H1 (cell line): ENCODE measurements at regions not wholly inside any gene's neighbourhood (a gene's known extent, or its start where the extent isn't known, plus 50 kb on each side); places are given as distances from the start of the nearest gene placed in this dataset.

ENCODE experiments used
- CTCF ChIA-PET: fragments of 300-600 bp; sonication (Branson Sonifier 250); formaldehyde crosslinking; loops from one replicate; lab custom pipeline; 2021; ENCODE audit not compliant: partially characterized antibody; lab: Charles Lee
- POLR2A ChIA-PET: fragments of 300-600 bp; sonication (Branson Sonifier 250); formaldehyde crosslinking; loops from one replicate; lab custom pipeline; 2021; ENCODE audit warnings: inconsistent platforms; ENCODE audit not compliant: partially characterized antibody; lab: Charles Lee
- DNase-seq, 2 experiments: peaks; one replicate each; pipeline versions ENCODE4 v3.0.0 to v3.0.0-alpha.2; 2010 to 2022; ENCODE audit warnings: low spot score in 2 of 2, low read depth in 1 of 2, mixed read lengths in 1 of 2
- FAIRE-seq: peaks from 2 replicates; lab custom pipeline; 2011; peaks lifted over from hg19 to GRCh38; lab: Jason Lieb, UNC
- H2AFZ ChIP-seq: 2 replicates; pipeline ENCODE4 v1.8.1; 2012; ENCODE audit warnings: low read length, inconsistent platforms
- H2AK5ac ChIP-seq: 2 replicates; pipeline ENCODE4 v1.6.1; 2013; ENCODE audit warnings: low read depth, low read length
- H2BK120ac ChIP-seq: replicated peaks from 2 replicates; pipeline ENCODE3; 2013; ENCODE audit warnings: low read depth, low read length, inconsistent platforms
- H2BK12ac ChIP-seq: 2 replicates; pipeline ENCODE4 v1.6.1; 2013; ENCODE audit warnings: low read depth, low read length
- H2BK15ac ChIP-seq: 2 replicates; pipeline ENCODE4 v1.6.1; 2013; ENCODE audit warnings: low read length
- H2BK20ac ChIP-seq: 2 replicates; pipeline ENCODE4 v1.6.1; 2013; ENCODE audit warnings: low read length
- H2BK5ac ChIP-seq: 2 replicates; pipeline ENCODE4 v1.6.1; 2013; ENCODE audit warnings: low read depth, low read length
- H3K14ac ChIP-seq: 2 replicates; pipeline ENCODE4 v1.6.1; 2013; ENCODE audit warnings: inconsistent platforms; ENCODE audit not compliant: insufficient read length
- H3K18ac ChIP-seq: 2 replicates; pipeline ENCODE4 v1.6.1; 2013; ENCODE audit warnings: low read length; ENCODE audit errors: extremely low read depth
- H3K23ac ChIP-seq: 2 replicates; pipeline ENCODE4 v1.6.1; 2013; ENCODE audit warnings: inconsistent platforms; ENCODE audit not compliant: insufficient read length
- H3K23me2 ChIP-seq: 2 replicates; pipeline ENCODE4 v1.6.1; 2013; ENCODE audit warnings: low read depth, low read length
- H3K27ac ChIP-seq: 2 replicates; pipeline ENCODE4 v1.6.1; 2011; ENCODE audit warnings: low read depth, low read length, inconsistent platforms
- H3K27me3 ChIP-seq, 4 experiments: replicated peaks in 1 of 4; 1 replicate in 1 of 4; 2 replicates in 3 of 4; pipeline versions ENCODE4 v1.6.1 to v1.8.1; 2011 to 2013; ENCODE audit warnings: low read length in 3 of 4, mild to moderate bottlenecking in 3 of 4, inconsistent platforms in 2 of 4, mixed read lengths in 2 of 4, moderate library complexity in 1 of 4; ENCODE audit not compliant: control insufficient read depth in 3 of 4, insufficient read depth in 3 of 4; ENCODE audit errors: extremely low read depth in 1 of 4
- H3K36me3 ChIP-seq, 4 experiments: 2 replicates each; pipeline versions ENCODE4 v1.6.1 to v1.8.1; 2011 to 2013; ENCODE audit warnings: mild to moderate bottlenecking in 4 of 4, low read length in 3 of 4, moderate library complexity in 2 of 4, control low read depth in 1 of 4, inconsistent platforms in 1 of 4; ENCODE audit not compliant: insufficient read depth in 4 of 4, control insufficient read depth in 2 of 4
- H3K4ac ChIP-seq: replicated peaks from 2 replicates; pipeline ENCODE3; 2013; ENCODE audit warnings: low read length, low read depth, mixed read lengths, inconsistent platforms; ENCODE audit not compliant: insufficient read length
- H3K4me1 ChIP-seq, 4 experiments: replicated peaks in 1 of 4; 1 replicate in 1 of 4; 2 replicates in 3 of 4; pipeline versions ENCODE4 v1.6.1 to v1.8.1; 2011 to 2013; ENCODE audit warnings: low read length in 3 of 4, inconsistent platforms in 2 of 4, mixed read lengths in 1 of 4; ENCODE audit not compliant: insufficient read depth in 4 of 4, control insufficient read depth in 3 of 4
- H3K4me2 ChIP-seq, 2 experiments: 2 replicates each; pipeline versions ENCODE4 v1.6.1 to v1.8.1; 2011 to 2013; ENCODE audit warnings: low read depth in 2 of 2, low read length in 2 of 2, control low read depth in 1 of 2, inconsistent platforms in 1 of 2, mild to moderate bottlenecking in 1 of 2; ENCODE audit not compliant: insufficient read depth in 1 of 2
- H3K4me3 ChIP-seq, 4 experiments: fragments of 200-600, 300-600 bp in 1 of 4; sonication (generic), shearing (Covaris generic), sonication (Bioruptor Twin) in 1 of 4; 2 replicates each; pipeline versions ENCODE4 v1.5.1 to v1.8.1; 2011 to 2016; ENCODE audit warnings: low read length in 4 of 4, low read depth in 3 of 4, control low read depth in 2 of 4, inconsistent platforms in 2 of 4, mild to moderate bottlenecking in 2 of 4, mixed read lengths in 1 of 4, moderate library complexity in 1 of 4; ENCODE audit not compliant: insufficient read depth in 2 of 4; ENCODE audit errors: extremely low read depth in 1 of 4
- H3K56ac ChIP-seq: replicated peaks from 2 replicates; pipeline ENCODE3; 2013; ENCODE audit warnings: low read depth, mild to moderate bottlenecking, mixed read lengths, low read length, inconsistent platforms; ENCODE audit not compliant: insufficient read length
- H3K79me1 ChIP-seq: 2 replicates; pipeline ENCODE4 v1.6.1; 2013; ENCODE audit warnings: low read depth, low read length, control low read depth
- H3K79me2 ChIP-seq, 2 experiments: 2 replicates each; pipeline versions ENCODE4 v1.6.1 to v1.8.1; 2012 to 2013; ENCODE audit warnings: low read length in 2 of 2, mild to moderate bottlenecking in 2 of 2, inconsistent platforms in 1 of 2; ENCODE audit not compliant: insufficient read depth in 2 of 2, control insufficient read depth in 1 of 2
- H3K9ac ChIP-seq, 4 experiments: replicated peaks in 1 of 4; 1 replicate in 1 of 4; 2 replicates in 3 of 4; pipeline versions ENCODE4 v1.6.1 to v1.8.1; 2011 to 2013; ENCODE audit warnings: low read depth in 3 of 4, low read length in 3 of 4, control low read depth in 2 of 4, mild to moderate bottlenecking in 2 of 4, moderate library complexity in 2 of 4, inconsistent platforms in 1 of 4; ENCODE audit errors: extremely low read depth in 1 of 4
- H3K9me3 ChIP-seq, 2 experiments: 2 replicates each; pipeline versions ENCODE4 v1.6.1 to v1.8.1; 2012 to 2013; ENCODE audit warnings: mild to moderate bottlenecking in 2 of 2, moderate library complexity in 2 of 2, control low read depth in 1 of 2, inconsistent platforms in 1 of 2, low read depth in 1 of 2, low read length in 1 of 2, mixed read lengths in 1 of 2; ENCODE audit not compliant: insufficient read depth in 2 of 2
- H4K20me1 ChIP-seq, 2 experiments: replicated peaks in 1 of 2; 2 replicates each; pipeline versions ENCODE3 to v1.8.1; 2011 to 2013; ENCODE audit warnings: inconsistent platforms in 2 of 2, low read length in 2 of 2, mild to moderate bottlenecking in 1 of 2; ENCODE audit not compliant: insufficient read depth in 2 of 2, control insufficient read depth in 1 of 2
- H4K5ac ChIP-seq: 2 replicates; pipeline ENCODE4 v1.6.1; 2013; ENCODE audit warnings: low read length, low read depth, mixed read lengths, inconsistent platforms; ENCODE audit not compliant: insufficient read length
- H4K8ac ChIP-seq: 2 replicates; pipeline ENCODE4 v1.8.0; 2013; ENCODE audit warnings: mild to moderate bottlenecking, moderate library complexity, low read length, inconsistent platforms; ENCODE audit not compliant: insufficient read depth; ENCODE audit errors: extremely low read depth
- H4K91ac ChIP-seq: replicated peaks from 2 replicates; pipeline ENCODE3; 2013; ENCODE audit warnings: low read length, mixed read lengths, inconsistent platforms; ENCODE audit not compliant: insufficient read length
- CBX8 ChIP-seq: fragments of 300-800, 300-1000 bp; sonication (generic); IDR thresholded peaks from 2 replicates; pipeline ENCODE4 v1.7.1; 2016; ENCODE audit warnings: low read depth, low read length, borderline replicate concordance
- GABPA ChIP-seq: IDR thresholded peaks from 2 replicates; pipeline ENCODE4 v1.6.1; 2011; ENCODE audit warnings: mild to moderate bottlenecking, low read length, moderate library complexity, borderline replicate concordance; ENCODE audit not compliant: insufficient read depth
- HDAC2 ChIP-seq, 2 experiments: fragments of 300-600 bp in 1 of 2; sonication (generic) in 1 of 2; IDR thresholded peaks; 2 replicates each; pipeline ENCODE4 v1.6.1; 2011 to 2012; ENCODE audit warnings: low read depth in 2 of 2, low read length in 2 of 2, mild to moderate bottlenecking in 2 of 2, moderate library complexity in 2 of 2, borderline replicate concordance in 1 of 2, inconsistent platforms in 1 of 2
- HDAC6 ChIP-seq: IDR thresholded peaks from one replicate; pipeline ENCODE4 v1.7.1; 2012; ENCODE audit warnings: low read depth, mild to moderate bottlenecking, inconsistent platforms, low read length, moderate library complexity
- MAFK ChIP-seq: IDR thresholded peaks from 2 replicates; pipeline ENCODE4 v1.6.1; 2012; ENCODE audit warnings: low read depth, mild to moderate bottlenecking, improper control_type of control experiment, low read length
- NANOG ChIP-seq: IDR thresholded peaks from 2 replicates; pipeline ENCODE4 v1.6.1; 2011; ENCODE audit warnings: low read length, low read depth, mild to moderate bottlenecking, inconsistent platforms; ENCODE audit not compliant: insufficient read depth, poor library complexity, severe bottlenecking
- PHF8 ChIP-seq: fragments of 200-600 bp; sonication (generic); conservative IDR thresholded peaks from 2 replicates; pipeline ENCODE4 v1.7.1; 2012; ENCODE audit warnings: low read depth, mild to moderate bottlenecking, inconsistent platforms, low read length, moderate library complexity
- SP4 ChIP-seq: IDR thresholded peaks from 2 replicates; pipeline ENCODE4 v1.6.1; 2012; ENCODE audit warnings: low read length, inconsistent platforms
- SRF ChIP-seq: IDR thresholded peaks from 2 replicates; pipeline ENCODE4 v1.6.1; 2011; ENCODE audit warnings: mild to moderate bottlenecking, low read depth, low read length, moderate library complexity
- TCF12 ChIP-seq: IDR thresholded peaks from 2 replicates; pipeline ENCODE4 v1.6.1; 2011; ENCODE audit warnings: low read depth, mild to moderate bottlenecking, low read length
- TEAD4 ChIP-seq: IDR thresholded peaks from 2 replicates; pipeline ENCODE4 v1.6.1; 2012; ENCODE audit warnings: low read depth, low read length, inconsistent platforms, mixed read lengths
- WGBS, 2 experiments: shearing (Covaris generic) in 1 of 2; methylation state at CpG; one replicate each; pipeline versions ENCODE4 v1.1.6 to v1.1.7; 2013 to 2015; ENCODE audit warnings: low lambda C conversion rate in 2 of 2, mixed read lengths in 2 of 2, inconsistent platforms in 1 of 2, low coverage in 1 of 2, missing lambda C conversion rate in 1 of 2; ENCODE audit not compliant: insufficient replicate concordance in 2 of 2, insufficient coverage in 1 of 2, insufficient read length in 1 of 2; ENCODE audit errors: extremely low coverage in 1 of 2, missing lambda C conversion rate in 1 of 2; 5-methylcytosine and 5-hydroxymethylcytosine counted together

- H4K5ac ChIP-seq, result no peak overlapping the region
- no peak overlapping the region for H2BK20ac ChIP-seq
- no peak overlapping the region for H2AFZ ChIP-seq
- H2BK5ac ChIP-seq, result no peak overlapping the region
- H3K4me2 ChIP-seq, result no peak overlapping the region
- no peak overlapping the region for H2AK5ac ChIP-seq
- H3K9ac ChIP-seq, result no peak overlapping the region
- POLR2A ChIA-PET, result interaction anchor here (1.3 kb wide), 1 partner anchor 14 kb away, joined by 3 read pairs; no protein-coding TSS in a partner anchor
- no peak overlapping the region for H2BK120ac ChIP-seq
- FAIRE-seq (no peak), DNase-seq (no peak)
- no peak overlapping the region for H3K14ac ChIP-seq
- no peak overlapping the region for H4K91ac ChIP-seq
- no peak overlapping the region for H2BK12ac ChIP-seq
- no peaks in the 10 kb centered on the region for H3K9me3 ChIP-seq
- no peaks in the 10 kb centered on the region for H3K36me3 ChIP-seq
- H4K20me1 ChIP-seq, result no peaks in the 10 kb centered on the region
- H3K4me1 ChIP-seq, result no peaks in the 10 kb centered on the region
- H3K27me3 ChIP-seq, result no peaks in the 10 kb centered on the region
- H3K4me3 ChIP-seq, result no peak overlapping the region
- H3K56ac ChIP-seq, result no peak overlapping the region
- 85% methylated on average over 4 of the region's 4 CpGs; no CpG with 5 or more reads in 1 of the 2 experiments for WGBS, 2 experiments
- H3K79me1 ChIP-seq, result no peaks in the 10 kb centered on the region
- H3K4ac ChIP-seq, result no peak overlapping the region
- H3K23ac ChIP-seq, result no peak overlapping the region
- no peaks in the 10 kb centered on the region for H3K79me2 ChIP-seq
- H2BK15ac ChIP-seq, result no peak overlapping the region
- H3K23me2 ChIP-seq, result no peaks in the 10 kb centered on the region
- no peak overlapping the region for H3K27ac ChIP-seq
- no peak overlapping the region for H3K18ac ChIP-seq
- CTCF ChIA-PET, result interaction anchor here (0.8 kb wide), 1 partner anchor 14 kb away, joined by 3 read pairs; no protein-coding TSS in a partner anchor
- H4K8ac ChIP-seq, result no peak overlapping the region
- no peak for TF ChIP-seq NANOG
- TF ChIP-seq HDAC2 (IDR thresholded peaks at IDR 0.05; ENCODE audit: borderline replicate concordance in 1 of 2, low read depth in 2 of 2, low read length in 2 of 2), result no peak
- TF ChIP-seq TEAD4, result no peak
- TF ChIP-seq PHF8, result no peak
- TF ChIP-seq MAFK, result no peak
- no peak for TF ChIP-seq HDAC6
- TF ChIP-seq SP4, result no peak
- TF ChIP-seq TCF12, result no peak
- no peak for TF ChIP-seq GABPA
- no peak for TF ChIP-seq CBX8
- TF ChIP-seq SRF, result no peak
Observed at GRCh38 chr12:92027701-92028440, 117.8 kb downstream of the BTG1 start.
